GM21390 (cell line): ENCODE measurements at regions not wholly inside any gene's neighbourhood (a gene's known extent, or its start where the extent isn't known, plus 50 kb on each side); places are given as distances from the start of the nearest gene placed in this dataset.

Experiments
- ATAC-seq: cut with Tn5 transposase; IDR thresholded peaks from one replicate; pipeline ENCODE4 v1.9.1; 2021; ENCODE audit not compliant: unreplicated experiment

DNA sequence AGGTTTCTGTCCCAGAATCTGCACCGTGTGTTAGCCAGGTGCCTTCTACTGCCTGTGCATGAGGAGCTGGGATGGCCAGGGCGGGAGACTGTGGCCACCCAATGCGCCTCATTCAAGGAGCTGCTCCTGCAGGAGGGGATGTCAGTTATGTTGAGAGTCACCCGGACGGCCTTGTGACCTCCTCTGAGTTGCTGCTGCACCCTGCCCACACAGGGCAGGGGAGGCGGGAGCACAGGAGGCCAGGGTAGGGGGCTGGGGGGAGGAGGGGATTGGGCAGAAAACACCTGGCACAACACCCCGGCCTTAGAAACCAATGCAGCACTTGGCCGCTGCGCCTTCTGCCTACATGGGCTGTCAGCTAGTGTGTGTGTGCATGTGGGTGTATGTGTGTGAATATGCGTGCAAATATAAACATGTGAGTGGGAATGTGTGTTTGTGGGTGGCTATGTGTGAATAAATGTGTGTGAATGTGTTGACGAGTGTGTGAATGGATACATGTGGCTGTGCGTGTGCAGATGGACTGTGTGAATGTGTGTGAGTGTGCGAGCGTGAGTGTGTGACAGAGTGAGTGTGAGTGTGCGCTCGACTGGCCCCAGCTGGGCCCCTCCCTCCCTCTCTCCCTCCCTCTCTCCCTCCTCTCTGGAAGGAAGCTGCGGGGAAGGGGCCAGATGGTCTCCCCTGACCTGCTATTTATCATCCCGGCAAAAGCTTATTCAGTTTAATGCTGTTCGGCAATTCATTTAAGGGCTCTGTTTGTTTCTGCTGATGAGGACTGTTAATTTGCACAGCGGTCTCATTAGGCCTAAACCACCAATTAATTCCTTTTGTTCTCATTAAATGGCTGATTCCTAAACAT lies 106.9 kb downstream of the TLE3 start:
- no peak for ATAC-seq

DNA sequence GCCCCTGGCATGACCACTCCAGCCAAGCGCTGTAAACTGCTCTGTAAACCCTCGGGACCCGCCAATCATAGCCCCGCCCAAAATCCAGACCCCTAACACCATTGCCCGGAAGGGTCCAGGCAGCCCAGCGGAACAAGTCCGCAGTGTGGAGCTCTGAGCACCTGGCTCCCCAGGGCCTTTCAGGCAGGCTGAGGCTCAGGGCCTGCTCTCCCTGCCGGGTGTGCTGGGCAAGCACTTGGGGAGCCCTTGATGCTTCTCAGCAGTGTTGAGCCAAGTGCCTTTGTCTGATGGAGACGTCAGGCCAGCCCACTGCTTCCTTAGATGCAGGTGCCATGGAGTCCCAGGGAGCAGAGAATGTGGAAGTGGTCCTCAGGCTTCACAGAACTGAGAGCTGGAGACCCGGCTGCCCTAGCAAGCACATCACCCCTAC lies 106.2 kb downstream of the TLE3 start:
- ATAC-seq: no peak

DNA sequence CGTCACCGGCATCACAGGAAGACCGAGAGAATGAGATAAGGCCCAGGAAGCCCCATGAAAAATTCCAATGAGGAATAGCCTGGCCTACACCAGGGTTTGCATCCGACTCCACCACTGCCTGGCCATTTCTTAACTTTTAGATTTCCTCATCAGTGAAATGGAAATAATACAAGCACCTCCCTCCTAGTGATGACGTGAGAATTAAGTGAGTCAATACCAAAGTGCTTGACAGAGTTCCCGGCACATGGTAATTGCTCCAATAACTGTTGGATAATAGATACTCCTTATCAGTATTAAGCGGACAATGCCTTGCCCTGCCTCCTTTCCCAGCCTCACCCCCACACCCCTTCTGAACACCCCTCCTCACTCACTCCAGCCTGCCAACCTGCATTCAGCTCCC lies 105.4 kb downstream of the TLE3 start:
- ATAC-seq: no peak

DNA sequence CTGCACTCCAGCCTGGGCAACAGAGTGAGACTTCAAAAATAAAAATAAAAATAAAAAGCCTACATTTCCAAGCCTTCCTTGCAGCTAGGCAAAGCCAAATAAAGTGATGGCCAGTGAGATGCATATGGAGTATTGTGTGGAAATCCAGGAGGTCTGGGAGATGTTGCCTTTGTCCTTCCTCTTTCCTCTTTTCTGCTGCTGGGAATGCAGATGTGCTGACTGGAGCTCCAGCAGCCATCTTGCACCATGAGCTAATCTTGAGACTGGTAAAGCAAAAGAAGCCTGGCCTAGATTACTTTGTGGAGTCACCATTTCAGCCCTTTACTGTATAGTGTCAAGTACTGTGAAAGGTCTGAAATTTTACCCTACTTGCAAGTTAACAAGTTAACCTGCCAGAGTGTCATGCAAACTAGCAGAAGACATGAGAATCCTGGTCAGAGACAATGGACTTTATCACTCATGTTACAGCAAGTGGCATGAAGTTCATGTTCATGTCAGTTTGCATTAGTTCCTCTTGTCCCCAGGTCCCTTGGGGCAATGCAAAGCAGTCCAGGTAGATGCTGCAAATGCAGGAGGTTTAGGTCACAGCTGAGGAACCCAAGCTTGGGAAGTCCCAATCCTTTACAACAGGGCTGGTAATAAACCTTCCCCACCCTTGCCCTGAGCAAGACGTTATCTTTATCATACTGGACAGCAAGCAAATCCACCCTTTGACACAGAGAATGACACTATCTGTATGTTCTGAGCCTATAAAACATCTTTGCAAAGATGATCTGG lies 103.1 kb downstream of the TLE3 start:
- ATAC-seq: no peak

DNA sequence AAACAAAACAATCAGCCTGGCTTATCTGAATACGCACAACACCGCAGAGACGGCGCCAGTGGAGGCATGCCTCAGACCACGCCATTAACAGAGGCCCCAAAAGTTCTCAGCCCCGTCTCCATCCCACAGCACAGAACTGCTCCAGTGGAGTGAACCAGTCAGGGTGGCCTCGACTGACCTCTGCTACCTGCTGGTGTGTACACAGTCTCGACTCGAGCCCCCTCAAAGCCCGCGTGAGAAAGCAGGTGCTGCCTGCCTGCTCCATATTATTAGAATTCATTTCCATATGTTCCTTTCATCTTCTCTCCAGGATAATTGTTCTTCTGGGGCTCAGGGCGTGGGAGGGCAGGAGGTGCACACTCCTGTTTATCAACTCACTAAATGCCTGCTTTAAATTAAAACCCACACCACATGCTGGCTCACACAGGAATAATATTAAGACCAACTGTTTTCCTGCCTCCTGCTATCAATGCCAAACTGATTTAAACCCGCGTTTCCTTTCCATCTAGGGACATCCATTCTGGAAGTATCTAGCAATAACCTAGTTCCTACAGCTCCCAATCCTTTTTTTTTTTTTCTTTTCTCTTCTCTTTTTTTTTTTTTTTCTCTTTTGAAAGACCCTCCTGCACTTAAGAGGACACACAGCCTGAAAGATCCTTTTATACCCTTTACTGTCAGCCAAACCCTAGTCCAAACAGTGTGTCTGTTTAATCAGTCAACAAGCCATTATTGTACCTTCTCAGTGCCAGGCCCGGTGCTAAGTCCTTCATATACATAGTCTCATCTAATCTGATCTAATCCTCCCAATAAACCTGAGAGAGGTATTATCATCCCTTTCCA lies 101.2 kb downstream of the TLE3 start:
- ATAC-seq: no peak

DNA sequence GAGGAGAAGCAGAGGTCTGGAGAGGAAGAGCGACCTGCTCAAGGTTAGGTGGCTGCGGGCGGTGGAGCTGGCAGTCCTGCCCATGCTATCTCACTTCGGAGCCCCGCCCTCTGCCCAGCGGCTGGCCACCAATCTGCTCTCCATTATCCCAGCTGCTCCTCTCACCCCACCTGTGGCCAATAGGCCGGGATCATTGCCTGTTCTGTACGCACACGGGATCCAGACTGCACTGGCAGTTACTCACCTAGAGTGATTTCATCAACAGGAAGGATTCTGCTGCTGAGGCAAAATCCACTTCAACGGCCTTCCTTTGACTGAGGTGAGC lies 100.6 kb downstream of the TLE3 start:
- ATAC-seq: no peak
